GM18909 (cell line): ENCODE measurements at regions not wholly inside any gene's neighbourhood (a gene's known extent, or its start where the extent isn't known, plus 50 kb on each side); places are given as distances from the start of the nearest gene placed in this dataset.

Source experiments
- ATAC-seq: cut with Tn5 transposase; IDR thresholded peaks from one replicate; pipeline ENCODE4 v1.9.1; 2021; ENCODE audit warnings: mild to moderate bottlenecking; ENCODE audit not compliant: unreplicated experiment, poor library complexity

- no peak for ATAC-seq
Measured at GRCh38 chr12:98121963-98122362, 393.4 kb upstream of the TMPO start.

- ATAC-seq: no peak
Measured at GRCh38 chr12:98123021-98123461, 392.3 kb upstream of the TMPO start.

- ATAC-seq: no peak
Measured at GRCh38 chr12:98126637-98127335, 388.6 kb upstream of the TMPO start.

- no peak for ATAC-seq
Measured at GRCh38 chr12:98127336-98127679, 388.1 kb upstream of the TMPO start.

- no peak for ATAC-seq
Measured at GRCh38 chr12:98127854-98128253, 387.5 kb upstream of the TMPO start.

GRCh38 chr12:98136544-98136943 lies 378.8 kb upstream of the TMPO start:
- ATAC-seq: no peak

GRCh38 chr12:98137278-98137677 lies 378.1 kb upstream of the TMPO start:
- no peak for ATAC-seq

- ATAC-seq: no peak
Measured at GRCh38 chr12:98144953-98145352, 370.4 kb upstream of the TMPO start.

- ATAC-seq: no peak
Measured at GRCh38 chr12:98146043-98146442, 369.3 kb upstream of the TMPO start.

- no peak for ATAC-seq
Measured at GRCh38 chr12:98146487-98146886, 368.9 kb upstream of the TMPO start.

- peak; percentile 67 for ATAC-seq
Measured at GRCh38 chr12:98149270-98149669, 366.1 kb upstream of the TMPO start.

GRCh38 chr12:98149691-98150210 lies 365.6 kb upstream of the TMPO start:
- ATAC-seq: no peak

GRCh38 chr12:98151105-98151590 lies 364.2 kb upstream of the TMPO start:
- ATAC-seq: no peak

GRCh38 chr12:98151984-98152383 lies 363.4 kb upstream of the TMPO start:
- no peak for ATAC-seq

GRCh38 chr12:98154850-98155249 lies 360.5 kb upstream of the TMPO start:
- no peak for ATAC-seq

- no peak for ATAC-seq
Measured at GRCh38 chr12:98156697-98157096, 358.7 kb upstream of the TMPO start.

GRCh38 chr12:98162906-98163678 lies 352.3 kb upstream of the TMPO start:
- ATAC-seq: no peak

- no peak for ATAC-seq
Measured at GRCh38 chr12:98172304-98172703, 343.1 kb upstream of the TMPO start.

- ATAC-seq: no peak
Measured at GRCh38 chr12:98172801-98173200, 342.6 kb upstream of the TMPO start.

- ATAC-seq: no peak
Measured at GRCh38 chr12:98173773-98174427, 341.5 kb upstream of the TMPO start.

GRCh38 chr12:98174428-98174809 lies 341.0 kb upstream of the TMPO start:
- no peak for ATAC-seq
